HepG2 (cell line): ENCODE measurements at regions not wholly inside any gene's neighbourhood (a gene's known extent, or its start where the extent isn't known, plus 50 kb on each side); places are given as distances from the start of the nearest gene placed in this dataset.

Experiments
- ASH2L ChIP-seq: fragments of 300-600, 200-600 bp; sonication (generic); IDR thresholded peaks from 2 replicates; pipeline ENCODE4 v1.7.0; 2017; ENCODE audit warnings: low read depth, mild to moderate bottlenecking, moderate library complexity, mixed read lengths, low read length; ENCODE audit not compliant: insufficient read length
- CEBPB ChIP-seq: IDR thresholded peaks from 2 replicates; pipeline ENCODE4 v1.6.1; 2011; ENCODE audit warnings: low read depth, low read length, improper control_type of control experiment, borderline replicate concordance
- CREB3 ChIP-seq: sonication (generic); formaldehyde crosslinking; IDR thresholded peaks from 2 replicates; pipeline ENCODE4 v1.5.0; 2020; ENCODE audit warnings: missing genetic modification reagents
- ELF3 ChIP-seq: IDR thresholded peaks from 2 replicates; pipeline ENCODE4 v1.6.1; 2016; ENCODE audit warnings: missing genetic modification reagents, missing compliant biosample characterization
- FOSL2 ChIP-seq: sonication (generic); formaldehyde crosslinking; IDR thresholded peaks from 2 replicates; pipeline ENCODE4 v1.4.0; 2020; ENCODE audit warnings: missing genetic modification reagents
- KDM6A ChIP-seq: IDR thresholded peaks from 2 replicates; pipeline ENCODE4 v1.6.1; 2016; ENCODE audit warnings: low read depth
- NFAT5 ChIP-seq: sonication (generic); formaldehyde crosslinking; IDR thresholded peaks from 2 replicates; pipeline ENCODE4 v1.4.0; 2020; ENCODE audit warnings: missing genetic modification reagents
- RELA ChIP-seq: sonication (generic); formaldehyde crosslinking; IDR thresholded peaks from 2 replicates; pipeline ENCODE4 v1.4.0; 2020; ENCODE audit warnings: missing genetic modification reagents
- TGIF2 ChIP-seq: IDR thresholded peaks from 2 replicates; pipeline ENCODE4 v1.6.1; 2016; ENCODE audit warnings: control low read depth, missing compliant biosample characterization
- ZBTB26 ChIP-seq: IDR thresholded peaks from 2 replicates; pipeline ENCODE4 v1.6.1; 2016; ENCODE audit warnings: missing compliant biosample characterization, missing genetic modification reagents, borderline replicate concordance
- ZGPAT ChIP-seq: IDR thresholded peaks from 2 replicates; pipeline ENCODE4 v1.6.1; 2016; ENCODE audit warnings: mild to moderate bottlenecking
- ZHX2 ChIP-seq, 2 experiments: sonication (generic) in 1 of 2; formaldehyde crosslinking in 1 of 2; IDR thresholded peaks; 2 replicates each; pipeline versions ENCODE4 v1.6.1 to v1.9.0; 2014 to 2022; ENCODE audit warnings: antibody characterized with exemption in 1 of 2, borderline replicate concordance in 1 of 2, inconsistent platforms in 1 of 2, low read depth in 1 of 2, missing genetic modification reagents in 1 of 2
- ZNF3 ChIP-seq: IDR thresholded peaks from 2 replicates; pipeline ENCODE4 v1.7.0; 2017; ENCODE audit warnings: inconsistent platforms

GRCh38 chr20:53735536-53736050 is 142.0 kb upstream of the ZNF217 start (continued):
- TF ChIP-seq ZGPAT (CRISPR knock-in tag), result peak; percentile 33; the same call in 1 of the 2 replicates
- TF ChIP-seq CEBPB, result peak; percentile 8; the same call in 1 of the 2 replicates
- TF ChIP-seq RELA (CRISPR knock-in tag), result no peak
- TF ChIP-seq NFAT5, result no peak
- peak; percentile 76; the same call in 1 of the 2 replicates for TF ChIP-seq ZBTB26 (CRISPR knock-in tag)
- peak; percentile 13; the same call in 1 of the 2 replicates for TF ChIP-seq ELF3 (CRISPR knock-in tag)
- no peak for TF ChIP-seq KDM6A
- 0 out of 2 replicates have a peak, but pooled peaks have one; percentile 24 for TF ChIP-seq TGIF2
- 0 out of 2 replicates have a peak, but pooled peaks have one; percentile 13 for TF ChIP-seq FOSL2
- TF ChIP-seq ZNF3 (CRISPR knock-in tag), result peak; percentile 66; the same call in 1 of the 2 replicates
- TF ChIP-seq ASH2L, result no peak
- 0 out of 2 replicates have a peak, but pooled peaks have one; percentile 64 for TF ChIP-seq CREB3 (CRISPR knock-in tag)
- TF ChIP-seq ZHX2 (IDR thresholded peaks at IDR 0.05; ENCODE audit: low read depth), result no peak
- TF ChIP-seq ZHX2 (CRISPR knock-in tag; IDR thresholded peaks at IDR 0.05; ENCODE audit: borderline replicate concordance), result peak; percentile 54; the same call in 1 of the 2 replicates
